ENCODE measurements at regions not wholly inside any gene's neighbourhood (a gene's known extent, or its start where the extent isn't known, plus 50 kb on each side); places are given as distances from the start of the nearest gene placed in this dataset.

DNA sequence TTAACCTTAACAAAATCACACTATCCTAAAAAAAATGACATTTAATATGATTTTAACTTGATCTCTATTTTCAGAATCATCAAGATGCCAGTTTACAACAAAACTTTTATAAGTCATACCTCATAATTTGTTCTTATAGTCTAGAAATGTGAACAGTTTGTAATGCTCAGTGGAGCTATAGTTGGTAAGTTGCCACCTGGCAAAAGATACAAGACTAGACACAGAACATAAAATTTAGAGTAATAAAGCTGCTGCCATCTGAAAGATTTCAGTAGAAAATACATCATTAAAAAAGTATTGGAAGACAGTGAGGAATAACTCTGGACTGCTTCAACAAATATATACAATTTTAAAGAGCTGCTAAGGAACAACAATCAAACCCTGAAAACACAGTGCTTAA, 233.8 kb downstream of the GABRG2 start:
- H3K79me2 ChIP-seq (ENCODE audit: insufficient read depth): no peaks in the 10 kb centered on the region
- ChIA-PET CTCF (no interaction called here), POLR2A (no interaction called here)
- no peaks in the 10 kb centered on the region for H3K27me3 ChIP-seq (ENCODE audit: insufficient read depth)
- H3K4me1 ChIP-seq (ENCODE audit: control insufficient read depth in 1 of 2, insufficient read depth in 2 of 2, low read depth in 1 of 2, low read length in 1 of 2): no peaks in the 10 kb centered on the region
- no peak overlapping the region for H3K9ac ChIP-seq
- no peaks in the 10 kb centered on the region for H3F3A ChIP-seq (replicated peaks; ENCODE audit: insufficient read depth)
- no peak overlapping the region for H2AFZ ChIP-seq (ENCODE audit: low read depth)
- no peaks in the 10 kb centered on the region for H4K20me1 ChIP-seq (ENCODE audit: insufficient read depth)
- no peak overlapping the region for H3K27ac ChIP-seq (ENCODE audit: low read depth in 2 of 2, low read length in 1 of 2)
- no peaks in the 10 kb centered on the region for H3K9me3 ChIP-seq
- H3K4me2 ChIP-seq: no peak overlapping the region
- H3K36me3 ChIP-seq (replicated peaks in 1 of 2; ENCODE audit: control insufficient read depth in 1 of 2, insufficient read depth in 2 of 2, low read length in 1 of 2): no peaks in the 10 kb centered on the region
- no peak for DNase-seq
- H3K4me3 ChIP-seq (ENCODE audit: low read depth in 2 of 2, low read length in 1 of 2): no peak overlapping the region
- TF ChIP-seq FOSL2 (IDR thresholded peaks at IDR 0.05; ENCODE audit: borderline replicate concordance, low read depth) (no peak), TAF1 (IDR thresholded peaks at IDR 0.05; ENCODE audit: borderline replicate concordance, low read depth, low read length) (no peak), EP300 (IDR thresholded peaks at IDR 0.05; ENCODE audit: borderline replicate concordance in 1 of 2, low read depth in 1 of 2, low read length in 1 of 2) (no peak), YY1 (IDR thresholded peaks at IDR 0.05; ENCODE audit: low read depth) (no peak), MEF2A (IDR thresholded peaks at IDR 0.05; ENCODE audit: borderline replicate concordance, low read depth) (no peak), RFX5 (IDR thresholded peaks at IDR 0.05; ENCODE audit: low read length) (no peak), RAD21 (IDR thresholded peaks at IDR 0.05; ENCODE audit: low read length) (no peak), ELF1 (IDR thresholded peaks at IDR 0.05) (no peak), RCOR1 (IDR thresholded peaks at IDR 0.05; ENCODE audit: low read length) (no peak), FOXJ3 (CRISPR knock-in tag; IDR thresholded peaks at IDR 0.05) (no peak), SIN3A (IDR thresholded peaks at IDR 0.05; ENCODE audit: borderline replicate concordance, low read depth, low read length) (no peak), NRF1 (IDR thresholded peaks at IDR 0.05; ENCODE audit: low read depth, low read length) (no peak)
- TF ChIP-seq, protein P1, sequence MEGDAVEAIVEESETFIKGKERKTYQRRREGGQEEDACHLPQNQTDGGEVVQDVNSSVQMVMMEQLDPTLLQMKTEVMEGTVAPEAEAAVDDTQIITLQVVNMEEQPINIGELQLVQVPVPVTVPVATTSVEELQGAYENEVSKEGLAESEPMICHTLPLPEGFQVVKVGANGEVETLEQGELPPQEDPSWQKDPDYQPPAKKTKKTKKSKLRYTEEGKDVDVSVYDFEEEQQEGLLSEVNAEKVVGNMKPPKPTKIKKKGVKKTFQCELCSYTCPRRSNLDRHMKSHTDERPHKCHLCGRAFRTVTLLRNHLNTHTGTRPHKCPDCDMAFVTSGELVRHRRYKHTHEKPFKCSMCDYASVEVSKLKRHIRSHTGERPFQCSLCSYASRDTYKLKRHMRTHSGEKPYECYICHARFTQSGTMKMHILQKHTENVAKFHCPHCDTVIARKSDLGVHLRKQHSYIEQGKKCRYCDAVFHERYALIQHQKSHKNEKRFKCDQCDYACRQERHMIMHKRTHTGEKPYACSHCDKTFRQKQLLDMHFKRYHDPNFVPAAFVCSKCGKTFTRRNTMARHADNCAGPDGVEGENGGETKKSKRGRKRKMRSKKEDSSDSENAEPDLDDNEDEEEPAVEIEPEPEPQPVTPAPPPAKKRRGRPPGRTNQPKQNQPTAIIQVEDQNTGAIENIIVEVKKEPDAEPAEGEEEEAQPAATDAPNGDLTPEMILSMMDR (IDR thresholded peaks at IDR 0.05): no peak
- TF ChIP-seq, protein P2, sequence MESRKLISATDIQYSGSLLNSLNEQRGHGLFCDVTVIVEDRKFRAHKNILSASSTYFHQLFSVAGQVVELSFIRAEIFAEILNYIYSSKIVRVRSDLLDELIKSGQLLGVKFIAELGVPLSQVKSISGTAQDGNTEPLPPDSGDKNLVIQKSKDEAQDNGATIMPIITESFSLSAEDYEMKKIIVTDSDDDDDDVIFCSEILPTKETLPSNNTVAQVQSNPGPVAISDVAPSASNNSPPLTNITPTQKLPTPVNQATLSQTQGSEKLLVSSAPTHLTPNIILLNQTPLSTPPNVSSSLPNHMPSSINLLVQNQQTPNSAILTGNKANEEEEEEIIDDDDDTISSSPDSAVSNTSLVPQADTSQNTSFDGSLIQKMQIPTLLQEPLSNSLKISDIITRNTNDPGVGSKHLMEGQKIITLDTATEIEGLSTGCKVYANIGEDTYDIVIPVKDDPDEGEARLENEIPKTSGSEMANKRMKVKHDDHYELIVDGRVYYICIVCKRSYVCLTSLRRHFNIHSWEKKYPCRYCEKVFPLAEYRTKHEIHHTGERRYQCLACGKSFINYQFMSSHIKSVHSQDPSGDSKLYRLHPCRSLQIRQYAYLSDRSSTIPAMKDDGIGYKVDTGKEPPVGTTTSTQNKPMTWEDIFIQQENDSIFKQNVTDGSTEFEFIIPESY (IDR thresholded peaks at IDR 0.05; ENCODE audit: borderline replicate concordance, low read depth): no peak
- TF ChIP-seq, protein P3, sequence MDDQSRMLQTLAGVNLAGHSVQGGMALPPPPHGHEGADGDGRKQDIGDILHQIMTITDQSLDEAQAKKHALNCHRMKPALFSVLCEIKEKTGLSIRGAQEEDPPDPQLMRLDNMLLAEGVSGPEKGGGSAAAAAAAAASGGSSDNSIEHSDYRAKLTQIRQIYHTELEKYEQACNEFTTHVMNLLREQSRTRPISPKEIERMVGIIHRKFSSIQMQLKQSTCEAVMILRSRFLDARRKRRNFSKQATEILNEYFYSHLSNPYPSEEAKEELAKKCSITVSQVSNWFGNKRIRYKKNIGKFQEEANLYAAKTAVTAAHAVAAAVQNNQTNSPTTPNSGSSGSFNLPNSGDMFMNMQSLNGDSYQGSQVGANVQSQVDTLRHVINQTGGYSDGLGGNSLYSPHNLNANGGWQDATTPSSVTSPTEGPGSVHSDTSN (IDR thresholded peaks at IDR 0.05): no peak
- 0 out of 2 replicates have a peak, but pooled peaks cover 4% of the 10 kb centered on the region for H3K9me2 ChIP-seq

Measured in SK-N-SH (cell line).